ENCODE measurements at regions not wholly inside any gene's neighbourhood (a gene's known extent, or its start where the extent isn't known, plus 50 kb on each side); places are given as distances from the start of the nearest gene placed in this dataset.
"Not testable (repeated sequence)": the region's sequence is repeated elsewhere in the genome, so short reads cannot be mapped to it uniquely, and the experiment has no call there.

GRCh38 chr16:6732166-6732565 is 600.5 kb upstream of the RBFOX1 start:
- DNase-seq (ENCODE audit: low read depth, low spot score): no peak
- ChIA-PET POLR2A (no interaction called here), CTCF (no interaction called here)
- TF ChIP-seq CTCF (IDR thresholded peaks at IDR 0.05; ENCODE audit: insufficient read depth, low read length, missing control alignments): no peak
- no peak overlapping the region for H3K4me3 ChIP-seq (ENCODE audit: low read depth, low read length)

GRCh38 chr16:6728381-6728780 is 604.3 kb upstream of the RBFOX1 start:
- TF ChIP-seq CTCF (IDR thresholded peaks at IDR 0.05; ENCODE audit: insufficient read depth, low read length, missing control alignments): no peak
- POLR2A ChIA-PET: no interaction called here
- CTCF ChIA-PET: no interaction called here
- no peak overlapping the region for H3K4me3 ChIP-seq (ENCODE audit: low read depth, low read length)
- DNase-seq (ENCODE audit: low read depth, low spot score): no peak

- POLR2A ChIA-PET: no interaction called here
Observed at GRCh38 chr16:6726621-6727020, 606.0 kb upstream of the RBFOX1 start.

GRCh38 chr16:6725634-6726331 is 606.9 kb upstream of the RBFOX1 start:
- POLR2A ChIA-PET: no interaction called here
- H3K4me3 ChIP-seq (ENCODE audit: low read depth, low read length): no peak overlapping the region
- TF ChIP-seq CTCF (IDR thresholded peaks at IDR 0.05; ENCODE audit: insufficient read depth, low read length, missing control alignments): no peak
- CTCF ChIA-PET: no interaction called here
- no peak for DNase-seq (ENCODE audit: low read depth, low spot score)

More at GRCh38 chr16:6726621-6727020, 606.0 kb upstream of the RBFOX1 start:
- no peak for TF ChIP-seq CTCF (IDR thresholded peaks at IDR 0.05; ENCODE audit: insufficient read depth, low read length, missing control alignments)
- H3K4me3 ChIP-seq (ENCODE audit: low read depth, low read length): no peak overlapping the region
- CTCF ChIA-PET: no interaction called here
- no peak for DNase-seq (ENCODE audit: low read depth, low spot score)

GRCh38 chr16:6725206-6725605 is 607.4 kb upstream of the RBFOX1 start:
- DNase-seq (ENCODE audit: low read depth, low spot score); H3K4me3 ChIP-seq (ENCODE audit: low read depth, low read length); POLR2A ChIA-PET; CTCF ChIA-PET: not testable (repeated sequence)

GRCh38 chr16:6722786-6723185 is 609.9 kb upstream of the RBFOX1 start:
- TF ChIP-seq CTCF (IDR thresholded peaks at IDR 0.05; ENCODE audit: insufficient read depth, low read length, missing control alignments): no peak
- ChIA-PET CTCF (no interaction called here), POLR2A (no interaction called here)
- no peak for DNase-seq (ENCODE audit: low read depth, low spot score)
- no peak overlapping the region for H3K4me3 ChIP-seq (ENCODE audit: low read depth, low read length)

GRCh38 chr16:6714510-6714909 is 618.1 kb upstream of the RBFOX1 start:
- no peak for TF ChIP-seq CTCF (IDR thresholded peaks at IDR 0.05; ENCODE audit: insufficient read depth, low read length, missing control alignments)
- ChIA-PET POLR2A (no interaction called here), CTCF (no interaction called here)
- H3K4me3 ChIP-seq (ENCODE audit: low read depth, low read length): no peak overlapping the region
- DNase-seq (ENCODE audit: low read depth, low spot score): no peak

Measured in AG04449 (cell line).